ENCODE measurements at regions not wholly inside any gene's neighbourhood (a gene's known extent, or its start where the extent isn't known, plus 50 kb on each side); places are given as distances from the start of the nearest gene placed in this dataset.

- no peak for TF ChIP-seq CTCF (IDR thresholded peaks at IDR 0.05)
- TF ChIP-seq ZFX (IDR thresholded peaks at IDR 0.05; ENCODE audit: borderline replicate concordance) = no peak
Observed at GRCh38 chr5:18749763-18750162, 1115.5 kb downstream of the TAF11L14 start.

All from 22Rv1 (cell line).